ENCODE measurements at regions not wholly inside any gene's neighbourhood (a gene's known extent, or its start where the extent isn't known, plus 50 kb on each side); places are given as distances from the start of the nearest gene placed in this dataset.

- TF ChIP-seq POLR2A (IDR thresholded peaks at IDR 0.05) (no peak), CTCF (IDR thresholded peaks at IDR 0.05) (peak in 1 of 4 experiments; percentile 24)
- H3K4me1 ChIP-seq, result no peaks in the 10 kb centered on the region
- DNase-seq, result no peak
These were observed 441.7 kb upstream of the RASGEF1B start for GRCh38 chr4:81913427-81913879.

GRCh38 chr4:81912376-81913030 lies 440.8 kb upstream of the RASGEF1B start:
- TF ChIP-seq CTCF (IDR thresholded peaks at IDR 0.05), result no peak
- no peak for TF ChIP-seq POLR2A (IDR thresholded peaks at IDR 0.05)
- Histone ChIP-seq H3K27me3 (no peaks in the 10 kb centered on the region), H3K27ac (no peak overlapping the region), H3K4me1 (no peaks in the 10 kb centered on the region), H3K4me3 (no peak overlapping the region), H3K36me3 (no peaks in the 10 kb centered on the region), H3K9me3 (no peaks in the 10 kb centered on the region)
- intact Hi-C loops (cut with DNase I; ENCODE audit: low total_unique reads), result no loop called here
- DNase-seq, result no peak

More at GRCh38 chr4:81913427-81913879, 441.7 kb upstream of the RASGEF1B start:
- Histone ChIP-seq H3K4me3 (no peak overlapping the region), H3K9me3 (no peaks in the 10 kb centered on the region), H3K27ac (no peak overlapping the region), H3K36me3 (no peaks in the 10 kb centered on the region), H3K27me3 (no peaks in the 10 kb centered on the region)
- intact Hi-C loops (cut with DNase I; ENCODE audit: low total_unique reads), result no loop called here

GRCh38 chr4:81906905-81907304 lies 435.2 kb upstream of the RASGEF1B start:
- no peak overlapping the region for H3K27ac ChIP-seq
- intact Hi-C loops (cut with DNase I; ENCODE audit: low total_unique reads), result no loop called here
- no peaks in the 10 kb centered on the region for H3K36me3 ChIP-seq
- H3K4me1 ChIP-seq, result no peaks in the 10 kb centered on the region
- H3K27me3 ChIP-seq, result no peaks in the 10 kb centered on the region
- H3K4me3 ChIP-seq, result no peak overlapping the region
- DNase-seq, result no peak
- no peaks in the 10 kb centered on the region for H3K9me3 ChIP-seq
- TF ChIP-seq CTCF (IDR thresholded peaks at IDR 0.05), result no peak
- no peak for TF ChIP-seq POLR2A (IDR thresholded peaks at IDR 0.05)

- no peaks in the 10 kb centered on the region for H3K9me3 ChIP-seq
- DNase-seq, result no peak
- H3K27ac ChIP-seq, result no peak overlapping the region
- no peaks in the 10 kb centered on the region for H3K36me3 ChIP-seq
- H3K4me1 ChIP-seq, result no peaks in the 10 kb centered on the region
- no peak overlapping the region for H3K4me3 ChIP-seq
- intact Hi-C loops (cut with DNase I; ENCODE audit: low total_unique reads), result no loop called here
- TF ChIP-seq CTCF (IDR thresholded peaks at IDR 0.05) (no peak), POLR2A (IDR thresholded peaks at IDR 0.05) (no peak)
- H3K27me3 ChIP-seq, result no peaks in the 10 kb centered on the region
These were observed 434.3 kb upstream of the RASGEF1B start for GRCh38 chr4:81905971-81906370.

- no peaks in the 10 kb centered on the region for H3K4me1 ChIP-seq
- H3K4me3 ChIP-seq, result no peak overlapping the region
- no peaks in the 10 kb centered on the region for H3K27me3 ChIP-seq
- H3K9me3 ChIP-seq, result no peaks in the 10 kb centered on the region
- H3K27ac ChIP-seq, result no peak overlapping the region
- TF ChIP-seq CTCF (IDR thresholded peaks at IDR 0.05) (no peak), POLR2A (IDR thresholded peaks at IDR 0.05) (no peak)
- H3K36me3 ChIP-seq, result no peaks in the 10 kb centered on the region
- no peak for DNase-seq
- intact Hi-C loops (cut with DNase I; ENCODE audit: low total_unique reads), result no loop called here
These were observed 432.4 kb upstream of the RASGEF1B start for GRCh38 chr4:81904121-81904520.
